HCT116 (cell line): ENCODE measurements at regions not wholly inside any gene's neighbourhood (a gene's known extent, or its start where the extent isn't known, plus 50 kb on each side); places are given as distances from the start of the nearest gene placed in this dataset.

Source experiments
- ATF3 ChIP-seq: IDR thresholded peaks from 2 replicates; pipeline ENCODE4 v1.6.1; 2012
- CBX3 ChIP-seq: IDR thresholded peaks from 2 replicates; pipeline ENCODE4 v1.6.1; 2012; ENCODE audit warnings: low read depth
- CTCF ChIP-seq, 3 experiments: fragments of 200-600 bp in 1 of 3; sonication (generic) in 1 of 3; IDR thresholded peaks in 2 of 3; conservative IDR thresholded peaks in 1 of 3; 2 replicates each; pipeline ENCODE4 v1.5.1; 2012 to 2017; ENCODE audit warnings: low read depth in 2 of 3, low read length in 2 of 3, antibody characterized with exemption in 1 of 3, borderline replicate concordance in 1 of 3, control low read depth in 1 of 3, mild to moderate bottlenecking in 1 of 3, mixed read lengths in 1 of 3, mixed run types in 1 of 3, moderate library complexity in 1 of 3; ENCODE audit not compliant: insufficient read depth in 1 of 3
- ELF1 ChIP-seq: IDR thresholded peaks from 2 replicates; pipeline ENCODE4 v1.6.1; 2012; ENCODE audit warnings: low read depth, borderline replicate concordance
- EZH2 ChIP-seq: fragments of 200-600 bp; sonication (generic); IDR thresholded peaks from 2 replicates; pipeline ENCODE4 v1.6.1; 2017; ENCODE audit warnings: antibody characterized with exemption, mixed run types
- EZH2phosphoT487 ChIP-seq: fragments of 200-600 bp; IDR thresholded peaks from 2 replicates; pipeline ENCODE4 v1.6.1; 2018; ENCODE audit warnings: antibody characterized with exemption, borderline replicate concordance
- JUND ChIP-seq: IDR thresholded peaks from 2 replicates; pipeline ENCODE4 v1.6.1; 2012
- POLR2A ChIP-seq: IDR thresholded peaks from 2 replicates; pipeline ENCODE4 v1.7.0; 2011; ENCODE audit warnings: borderline replicate concordance; ENCODE audit not compliant: insufficient read depth, insufficient read length; ENCODE audit errors: extremely low read depth
- POLR2AphosphoS5 ChIP-seq: IDR thresholded peaks from 2 replicates; pipeline ENCODE4 v1.6.1; 2011; ENCODE audit warnings: mild to moderate bottlenecking, low read depth, low read length, moderate library complexity
- RAD21 ChIP-seq: IDR thresholded peaks from 2 replicates; pipeline ENCODE4 v1.6.1; 2012; ENCODE audit warnings: low read depth, mild to moderate bottlenecking
- REST ChIP-seq: IDR thresholded peaks from 2 replicates; pipeline ENCODE4 v1.6.1; 2012; ENCODE audit warnings: low read depth
- SP1 ChIP-seq: IDR thresholded peaks from 2 replicates; pipeline ENCODE4 v1.6.1; 2012; ENCODE audit warnings: low read depth
- TCF7L2 ChIP-seq: IDR thresholded peaks from 2 replicates; pipeline ENCODE4 v1.7.0; 2011; ENCODE audit warnings: borderline replicate concordance, inconsistent platforms; ENCODE audit not compliant: insufficient read depth, insufficient read length; ENCODE audit errors: extremely low read depth
- ZBTB33 ChIP-seq: IDR thresholded peaks from 2 replicates; pipeline ENCODE4 v1.6.1; 2011; ENCODE audit warnings: mild to moderate bottlenecking, low read length, moderate library complexity; ENCODE audit not compliant: insufficient replicate concordance; ENCODE audit errors: extremely low read depth

- TF ChIP-seq CTCF (IDR thresholded peaks at IDR 0.05 in 2 of 3, conservative IDR thresholded peaks at IDR 0.05 in 1 of 3; ENCODE audit: borderline replicate concordance in 1 of 3, insufficient read depth in 1 of 3, low read depth in 2 of 3, low read length in 2 of 3): no peak
- no peak for TF ChIP-seq SP1
- no peak for TF ChIP-seq POLR2AphosphoS5
- TF ChIP-seq ZBTB33: no peak
- TF ChIP-seq ATF3: no peak
- TF ChIP-seq EZH2phosphoT487: no peak
- TF ChIP-seq JUND: no peak
- no peak for TF ChIP-seq EZH2
- no peak for TF ChIP-seq POLR2A
- no peak for TF ChIP-seq ELF1
- no peak for TF ChIP-seq RAD21
- no peak for TF ChIP-seq CBX3
- no peak for TF ChIP-seq TCF7L2
- no peak for TF ChIP-seq REST
Measured at GRCh38 chr14:43410631-43411030, 1096.5 kb downstream of the FSCB start.
